ENCODE measurements at regions not wholly inside any gene's neighbourhood (a gene's known extent, or its start where the extent isn't known, plus 50 kb on each side); places are given as distances from the start of the nearest gene placed in this dataset.
"Not testable (repeated sequence)": the region's sequence is repeated elsewhere in the genome, so short reads cannot be mapped to it uniquely, and the experiment has no call there.

DNA sequence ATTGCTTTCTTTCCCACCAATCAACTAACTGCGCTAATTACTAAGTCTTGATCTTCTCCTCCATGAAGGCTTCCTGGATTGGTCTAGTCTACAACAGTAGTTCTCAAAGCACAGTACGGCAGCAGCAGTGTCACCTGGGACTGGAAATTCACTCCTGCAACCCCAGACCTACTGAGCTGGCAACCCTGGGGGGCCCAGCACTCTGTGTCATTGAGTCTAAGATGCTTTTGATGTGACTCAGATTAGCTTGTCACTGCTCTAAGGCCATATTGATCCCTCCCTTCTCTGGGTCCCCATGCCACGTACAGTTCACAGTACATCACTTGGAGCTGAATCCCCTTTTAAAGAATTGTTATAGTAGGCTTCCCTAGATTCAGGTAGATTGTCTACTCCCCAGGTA lies 65.7 kb upstream of the KMT2C start:
- no peak for DNase-seq

DNA sequence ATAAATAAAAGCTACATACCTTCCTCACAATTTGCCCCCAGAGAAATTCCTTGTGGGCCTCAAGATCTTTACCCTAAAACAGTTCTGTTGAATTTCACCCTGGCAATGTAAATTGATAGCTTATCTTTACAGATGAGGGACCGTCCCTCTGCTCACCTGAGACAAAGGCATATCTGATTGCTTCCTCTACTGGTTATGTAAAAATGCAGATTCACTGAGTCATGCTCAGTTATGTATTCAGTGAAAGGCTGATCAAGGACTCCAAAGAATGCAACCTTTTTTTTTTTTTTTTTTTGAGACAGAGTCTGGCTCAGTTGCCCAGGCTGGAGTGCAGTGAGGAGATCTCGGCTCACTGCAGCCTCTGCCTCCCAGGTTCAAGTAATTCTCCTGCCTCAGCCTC lies 64.2 kb upstream of the KMT2C start:
- DNase-seq = not testable (repeated sequence)

DNA sequence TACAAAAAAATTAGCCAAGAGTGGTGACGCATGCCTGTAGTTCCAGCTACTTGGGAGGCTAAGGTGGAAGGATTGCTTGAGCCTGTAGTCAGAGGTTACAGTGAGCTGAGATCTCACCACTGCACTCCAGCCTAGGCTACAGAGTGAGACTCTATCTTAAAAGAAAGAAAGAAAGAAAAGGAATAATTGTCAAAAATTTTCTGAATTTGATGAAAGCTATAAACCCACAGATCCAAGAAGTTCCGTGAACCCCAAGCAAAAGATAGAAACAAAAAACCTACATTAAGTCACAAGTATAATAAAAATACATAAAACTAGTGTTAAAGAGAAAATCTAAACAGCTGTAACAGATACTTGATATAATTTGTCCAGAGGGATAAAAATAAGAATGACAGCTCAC lies 60.1 kb upstream of the KMT2C start:
- DNase-seq = no peak

DNA sequence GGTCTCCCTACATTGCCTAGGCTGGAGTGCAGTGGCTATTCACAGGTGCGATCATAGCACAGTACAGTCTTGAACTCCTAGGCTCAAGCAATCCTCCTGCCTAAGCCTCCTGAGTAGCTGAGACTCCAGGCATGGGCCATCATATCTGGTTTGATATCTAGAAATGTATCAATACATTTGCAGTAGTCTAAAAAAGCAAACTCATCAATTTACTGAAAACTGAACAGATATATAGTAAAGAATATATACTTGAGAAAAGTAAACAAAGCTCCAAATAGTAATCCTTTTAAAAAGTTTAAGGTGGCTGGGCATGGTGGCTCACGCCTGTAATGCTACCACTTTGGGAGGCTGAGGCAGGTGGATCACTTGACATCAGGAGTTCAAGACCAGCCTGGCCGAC lies 57.1 kb upstream of the KMT2C start:
- DNase-seq = no peak

DNA sequence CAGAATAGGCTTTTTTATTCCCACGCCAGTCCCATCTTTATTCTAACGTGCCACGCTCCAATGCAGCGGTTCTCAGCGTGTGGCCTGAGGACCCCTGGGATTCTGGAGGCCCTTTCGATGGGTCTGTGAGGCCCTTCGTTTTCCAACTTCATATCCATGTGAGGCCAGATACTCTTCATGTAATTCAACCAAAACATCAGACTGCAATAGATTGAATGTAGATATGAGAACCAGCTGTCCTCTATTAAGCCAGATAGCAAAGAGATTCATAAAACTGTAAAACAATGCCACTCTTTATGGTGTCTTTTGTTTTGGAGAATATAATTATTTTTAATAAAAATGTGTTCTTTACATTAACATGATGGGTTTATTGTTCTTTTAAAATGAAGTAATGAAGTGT lies 53.2 kb upstream of the KMT2C start:
- no peak for DNase-seq

DNA sequence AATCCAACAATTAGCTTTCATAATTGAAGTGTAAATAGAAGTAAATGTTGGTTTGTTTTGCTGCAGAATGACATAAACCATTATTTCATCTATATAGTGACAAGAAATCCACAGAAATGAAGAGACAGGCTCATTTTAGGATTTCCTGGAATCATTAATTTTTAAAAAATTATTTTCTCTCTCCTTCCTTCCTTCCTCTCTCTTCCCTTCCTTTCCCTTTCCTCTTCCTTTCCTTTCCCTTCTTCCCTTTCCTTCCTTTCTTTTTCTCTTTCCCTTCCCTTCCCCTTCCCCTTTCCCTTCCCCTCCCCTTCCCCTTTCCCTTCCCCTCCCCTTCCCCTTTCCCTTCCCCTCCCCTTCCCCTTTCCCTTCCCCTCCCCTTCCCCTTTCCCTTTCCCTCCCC lies 51.2 kb upstream of the KMT2C start:
- no peak for DNase-seq

DNA sequence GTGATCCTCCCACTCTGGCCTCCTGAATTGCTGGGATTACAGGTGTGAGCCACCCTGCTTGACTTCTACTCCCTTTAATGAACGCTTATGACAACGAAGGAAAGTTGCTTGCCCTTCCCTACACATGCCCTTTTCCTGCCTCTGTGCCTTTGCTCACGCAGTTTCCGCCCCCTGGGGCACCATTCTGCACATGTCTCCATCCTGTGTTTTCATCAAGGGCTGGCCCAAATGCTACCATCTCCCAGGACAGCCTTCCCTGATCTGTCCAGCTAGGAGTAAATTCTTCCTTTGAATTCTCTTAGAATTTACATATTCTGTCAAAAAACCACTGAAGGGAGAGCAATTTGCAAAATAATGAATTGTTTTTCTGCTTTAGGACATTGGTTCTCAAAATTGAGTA lies 50.0 kb upstream of the KMT2C start:
- no peak for DNase-seq

All from NCI-H1694 treated with DMSO at 0.1 percent for 48 hours (cell line).